Uterus (tissue), 2 donors: ENCODE measurements at regions not wholly inside any gene's neighbourhood (a gene's known extent, or its start where the extent isn't known, plus 50 kb on each side); places are given as distances from the start of the nearest gene placed in this dataset.

Source experiments
- CTCF ChIP-seq, 4 experiments: fragments of 200-600 bp in 2 of 4; fragments of 450-650 bp in 2 of 4; sonication (generic) in 2 of 4; IDR thresholded peaks; one replicate each; pipeline ENCODE4 v1.5.1; 2016 to 2019; ENCODE audit warnings: antibody characterized with exemption in 4 of 4, mild to moderate bottlenecking in 2 of 4, moderate library complexity in 1 of 4
- POLR2A ChIP-seq, 2 donors: fragments of 450-650 bp; IDR thresholded peaks; one replicate each; pipeline ENCODE4 v1.6.1; 2016; ENCODE audit warnings: antibody characterized with exemption in 2 of 2, mild to moderate bottlenecking in 1 of 2, moderate library complexity in 1 of 2

DNA sequence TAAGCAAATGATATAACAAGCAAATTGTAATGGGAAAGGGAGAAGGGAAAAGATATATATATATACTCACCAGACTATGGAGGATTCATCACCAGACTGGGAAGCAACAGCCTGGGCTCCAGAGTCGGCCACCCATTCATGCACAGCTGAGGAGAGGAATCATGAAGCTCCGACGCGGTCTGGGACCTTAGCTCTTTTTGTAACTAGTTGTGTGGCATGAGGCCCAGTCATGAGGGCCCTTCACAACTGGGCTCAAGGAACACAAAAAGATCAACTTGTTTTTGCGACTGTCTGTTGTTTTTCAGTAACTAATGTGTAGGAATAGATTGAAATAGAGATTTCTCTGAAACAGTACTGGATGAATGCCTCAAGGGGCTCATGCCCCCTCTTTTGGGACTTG lies 911.2 kb downstream of the TYW1 start:
- TF ChIP-seq CTCF (IDR thresholded peaks at IDR 0.05) (no peak), POLR2A (IDR thresholded peaks at IDR 0.05) (no peak)
